Testis (tissue), 2 donors: ENCODE measurements at regions not wholly inside any gene's neighbourhood (a gene's known extent, or its start where the extent isn't known, plus 50 kb on each side); places are given as distances from the start of the nearest gene placed in this dataset.

ENCODE experiments used
- DNase-seq: peaks from one replicate; pipeline ENCODE4 v3.0.0-alpha.2; 2019
- H3K27ac ChIP-seq, 2 donors: fragments of 200-600 bp; sonication (generic); one replicate each; pipeline ENCODE4 v1.5.1; 2019
- H3K27me3 ChIP-seq: fragments of 200-600 bp; sonication (generic); one replicate; pipeline ENCODE4 v1.5.1; 2019
- H3K36me3 ChIP-seq: fragments of 200-600 bp; sonication (generic); one replicate; pipeline ENCODE4 v1.5.1; 2017; ENCODE audit warnings: low read depth; ENCODE audit errors: missing control alignments
- H3K4me1 ChIP-seq: fragments of 200-600 bp; sonication (generic); one replicate; pipeline ENCODE4 v1.5.1; 2019
- H3K4me3 ChIP-seq, 2 donors: fragments of 200-600 bp; sonication (generic); one replicate each; pipeline ENCODE4 v1.5.1; 2017 to 2019
- H3K9me3 ChIP-seq: fragments of 200-600 bp; sonication (generic); one replicate; pipeline ENCODE4 v1.5.1; 2017
- CTCF ChIP-seq, 3 experiments: fragments of 450-650 bp in 2 of 3; fragments of 200-600 bp in 1 of 3; sonication (generic) in 1 of 3; IDR thresholded peaks; one replicate each; pipeline ENCODE4 v1.5.1; 2016 to 2019; ENCODE audit warnings: antibody characterized with exemption in 3 of 3, mild to moderate bottlenecking in 2 of 3, moderate library complexity in 1 of 3
- POLR2A ChIP-seq: fragments of 450-650 bp; IDR thresholded peaks from one replicate; pipeline ENCODE4 v1.6.1; 2017; ENCODE audit warnings: antibody characterized with exemption, mild to moderate bottlenecking, moderate library complexity
- WGBS, 2 donors: methylation state at CpG; one replicate each; pipeline ENCODE4 v1.1.5; 2018; 5-methylcytosine and 5-hydroxymethylcytosine counted together
- intact Hi-C: fragments of 100-400 bp; cut with DNase I; formaldehyde crosslinking; loops from one replicate; pipeline ENCODE4 v1.15.1; 2023; ENCODE audit warnings: low total_unique reads

GRCh38 chr4:144574509-144574908 lies 71.4 kb upstream of the HHIP start:
- WGBS, 2 donors: 94% methylated on average over 3 of the region's 3 CpGs
- TF ChIP-seq CTCF (IDR thresholded peaks at IDR 0.05) (no peak), POLR2A (no peak)
- no peak for DNase-seq
- Histone ChIP-seq H3K36me3 (no peaks in the 10 kb centered on the region), H3K4me3 (no peak overlapping the region), H3K9me3 (no peaks in the 10 kb centered on the region), H3K4me1 (no peaks in the 10 kb centered on the region), H3K27ac (no peak overlapping the region), H3K27me3 (no peaks in the 10 kb centered on the region)
- intact Hi-C loops: no loop called here

GRCh38 chr4:144575181-144575580 lies 70.8 kb upstream of the HHIP start:
- TF ChIP-seq POLR2A: no peak
- peak in 1 of 3 experiments; percentile 10 for TF ChIP-seq CTCF (IDR thresholded peaks at IDR 0.05)
- Histone ChIP-seq H3K27me3 (no peaks in the 10 kb centered on the region), H3K27ac (no peak overlapping the region), H3K4me3 (no peak overlapping the region), H3K4me1 (no peaks in the 10 kb centered on the region), H3K9me3 (no peaks in the 10 kb centered on the region), H3K36me3 (no peaks in the 10 kb centered on the region)
- 49 to 73% methylated on average over 2 of the region's 2 CpGs for WGBS, 2 donors
- intact Hi-C loops: no loop called here
- peak; percentile 48 for DNase-seq

GRCh38 chr4:144578681-144579080 lies 67.3 kb upstream of the HHIP start:
- TF ChIP-seq POLR2A (no peak), CTCF (IDR thresholded peaks at IDR 0.05) (no peak)
- H3K4me1 ChIP-seq: peaks cover 4% of the 10 kb centered on the region

GRCh38 chr4:144579411-144580030 lies 66.4 kb upstream of the HHIP start:
- no peak for TF ChIP-seq CTCF (IDR thresholded peaks at IDR 0.05)
- no peak for TF ChIP-seq POLR2A
- no peaks in the 10 kb centered on the region for H3K9me3 ChIP-seq
- H3K27me3 ChIP-seq: no peaks in the 10 kb centered on the region
- intact Hi-C loops: no loop called here
- H3K4me1 ChIP-seq: peaks cover 4% of the 10 kb centered on the region
- DNase-seq: no peak
- no peak overlapping the region for H3K27ac ChIP-seq
- H3K4me3 ChIP-seq: no peak overlapping the region
- H3K36me3 ChIP-seq: no peaks in the 10 kb centered on the region

More at GRCh38 chr4:144578681-144579080, 67.3 kb upstream of the HHIP start:
- Histone ChIP-seq H3K27ac (no peak overlapping the region), H3K27me3 (no peaks in the 10 kb centered on the region), H3K4me3 (no peak overlapping the region), H3K36me3 (no peaks in the 10 kb centered on the region), H3K9me3 (no peaks in the 10 kb centered on the region)
- 90 to 97% methylated on average over 4 of the region's 4 CpGs for WGBS, 2 donors
- no peak for DNase-seq
- intact Hi-C loops: no loop called here

- TF ChIP-seq POLR2A (no peak), CTCF (IDR thresholded peaks at IDR 0.05) (no peak)
- Histone ChIP-seq H3K27me3 (no peaks in the 10 kb centered on the region), H3K36me3 (no peaks in the 10 kb centered on the region), H3K4me1 (peaks cover 4% of the 10 kb centered on the region), H3K4me3 (no peak overlapping the region), H3K9me3 (no peaks in the 10 kb centered on the region), H3K27ac (no peak overlapping the region)
- intact Hi-C loops: no loop called here
- no peak for DNase-seq
- WGBS, 2 donors: 69 to 83% methylated on average over 4 of the region's 4 CpGs
Observed at GRCh38 chr4:144580430-144580829, 65.5 kb upstream of the HHIP start.
